Erythroblast (primary cell): ENCODE measurements at regions not wholly inside any gene's neighbourhood (a gene's known extent, or its start where the extent isn't known, plus 50 kb on each side); places are given as distances from the start of the nearest gene placed in this dataset.

Experiments
- GATA1 ChIP-seq: IDR thresholded peaks from 2 replicates; pipeline ENCODE4 v1.6.1; 2011; ENCODE audit warnings: low read depth, mild to moderate bottlenecking, control low read depth, low read length, moderate library complexity
- POLR2A ChIP-seq: IDR thresholded peaks from 2 replicates; pipeline ENCODE4 v1.6.1; 2011; ENCODE audit warnings: mild to moderate bottlenecking, low read length

GRCh38 chr9:100697339-100697738 is 119.5 kb downstream of the CAVIN4 start:
- TF ChIP-seq POLR2A, result no peak
- TF ChIP-seq GATA1, result no peak
